ENCODE measurements at regions not wholly inside any gene's neighbourhood (a gene's known extent, or its start where the extent isn't known, plus 50 kb on each side); places are given as distances from the start of the nearest gene placed in this dataset.

GRCh38 chr10:21264271-21264670 is 261.2 kb downstream of the SKIDA1 start:
- H3K9me3 ChIP-seq (ENCODE audit: control insufficient read depth, low read length) = no peaks in the 10 kb centered on the region
- H3K4me3 ChIP-seq (ENCODE audit: low read length) = no peak overlapping the region
- H3K36me3 Mint-ChIP-seq (ENCODE audit: low read depth) = peaks cover 54% of the 10 kb centered on the region
- no peak overlapping the region for H3K4me3 Mint-ChIP-seq
- H3K27ac ChIP-seq (ENCODE audit: low read depth, low read length) = no peak overlapping the region
- peaks cover 11% of the 10 kb centered on the region for H3K36me3 ChIP-seq (ENCODE audit: control insufficient read depth, insufficient read depth, low read length)
- no peaks in the 10 kb centered on the region for H3K4me1 ChIP-seq (ENCODE audit: control insufficient read depth, insufficient read depth, low read length)
- no peaks in the 10 kb centered on the region for H3K27me3 ChIP-seq (ENCODE audit: control insufficient read depth, insufficient read depth, low read length, poor library complexity, severe bottlenecking)
- no peak for TF ChIP-seq CTCF (conservative IDR thresholded peaks at IDR 0.05)
- no peaks in the 10 kb centered on the region for H3K9me3 Mint-ChIP-seq
- H3K4me1 Mint-ChIP-seq = peaks cover 16% of the 10 kb centered on the region
- H3K9ac ChIP-seq (ENCODE audit: extremely low read depth, low read length, poor library complexity, severe bottlenecking) = no peak overlapping the region
- WGBS, 2 experiments (ENCODE audit: insufficient coverage in 1 of 2, insufficient read length in 1 of 2) = 92 to 100% methylated on average over 2 of the region's 2 CpGs
- no peaks in the 10 kb centered on the region for H3K27me3 Mint-ChIP-seq (ENCODE audit: insufficient read depth)
- no peak overlapping the region for H3K27ac Mint-ChIP-seq
- DNase-seq = no peak

GRCh38 chr10:21263839-21264238 is 261.6 kb downstream of the SKIDA1 start:
- Histone ChIP-seq H3K36me3 (ENCODE audit: control insufficient read depth, insufficient read depth, low read length) (peaks cover 11% of the 10 kb centered on the region), H3K9me3 (ENCODE audit: control insufficient read depth, low read length) (no peaks in the 10 kb centered on the region), H3K27ac (ENCODE audit: low read depth, low read length) (no peak overlapping the region), H3K4me1 (ENCODE audit: control insufficient read depth, insufficient read depth, low read length) (no peaks in the 10 kb centered on the region), H3K4me3 (ENCODE audit: low read length) (no peak overlapping the region), H3K9ac (ENCODE audit: extremely low read depth, low read length, poor library complexity, severe bottlenecking) (no peak overlapping the region), H3K27me3 (ENCODE audit: control insufficient read depth, insufficient read depth, low read length, poor library complexity, severe bottlenecking) (no peaks in the 10 kb centered on the region)
- peaks cover 12% of the 10 kb centered on the region for H3K4me1 Mint-ChIP-seq
- H3K36me3 Mint-ChIP-seq (ENCODE audit: low read depth) = peaks cover 54% of the 10 kb centered on the region
- 89 to 100% methylated on average over 3 of the region's 3 CpGs for WGBS, 2 experiments (ENCODE audit: insufficient coverage in 1 of 2, insufficient read length in 1 of 2)
- TF ChIP-seq CTCF (conservative IDR thresholded peaks at IDR 0.05) = no peak
- no peak overlapping the region for H3K27ac Mint-ChIP-seq
- no peaks in the 10 kb centered on the region for H3K9me3 Mint-ChIP-seq
- no peaks in the 10 kb centered on the region for H3K27me3 Mint-ChIP-seq (ENCODE audit: insufficient read depth)
- H3K4me3 Mint-ChIP-seq = no peak overlapping the region
- no peak for DNase-seq

- H3K9me3 ChIP-seq (ENCODE audit: control insufficient read depth, low read length) = no peaks in the 10 kb centered on the region
- Mint-ChIP-seq H3K27me3 (ENCODE audit: insufficient read depth) (no peaks in the 10 kb centered on the region), H3K9me3 (no peaks in the 10 kb centered on the region), H3K4me1 (peaks cover 12% of the 10 kb centered on the region), H3K4me3 (no peak overlapping the region), H3K36me3 (ENCODE audit: low read depth) (peaks cover 53% of the 10 kb centered on the region), H3K27ac (no peak overlapping the region)
- DNase-seq = no peak
- no peaks in the 10 kb centered on the region for H3K4me1 ChIP-seq (ENCODE audit: control insufficient read depth, insufficient read depth, low read length)
- no peak overlapping the region for H3K4me3 ChIP-seq (ENCODE audit: low read length)
- peaks cover 11% of the 10 kb centered on the region for H3K36me3 ChIP-seq (ENCODE audit: control insufficient read depth, insufficient read depth, low read length)
- H3K27me3 ChIP-seq (ENCODE audit: control insufficient read depth, insufficient read depth, low read length, poor library complexity, severe bottlenecking) = no peaks in the 10 kb centered on the region
- WGBS, 2 experiments (ENCODE audit: insufficient coverage in 1 of 2, insufficient read length in 1 of 2) = 95 to 100% methylated on average over 4 to 12 of the region's 12 CpGs
- H3K9ac ChIP-seq (ENCODE audit: extremely low read depth, low read length, poor library complexity, severe bottlenecking) = no peak overlapping the region
- TF ChIP-seq CTCF (conservative IDR thresholded peaks at IDR 0.05) = no peak
- no peak overlapping the region for H3K27ac ChIP-seq (ENCODE audit: low read depth, low read length)
Measured at GRCh38 chr10:21263263-21263803, 262.1 kb downstream of the SKIDA1 start.

Measured in endodermal cell (in vitro differentiated cells).